Epithelial cell of proximal tubule (primary cell): ENCODE measurements at regions not wholly inside any gene's neighbourhood (a gene's known extent, or its start where the extent isn't known, plus 50 kb on each side); places are given as distances from the start of the nearest gene placed in this dataset.

ENCODE experiments used
- DNase-seq: peaks from one replicate; pipeline ENCODE4 v3.0.0-alpha.2; 2011; ENCODE audit warnings: low read depth
- H3K4me3 ChIP-seq: 2 replicates; pipeline ENCODE4 v1.5.1; 2011; ENCODE audit warnings: low read depth, mild to moderate bottlenecking, low read length
- CTCF ChIP-seq: conservative IDR thresholded peaks from 2 replicates; pipeline ENCODE4 v1.5.1; 2012; ENCODE audit warnings: low read depth, mild to moderate bottlenecking, low read length

GRCh38 chr4:152106781-152107321 lies 346.0 kb upstream of the GATB start:
- no peak for DNase-seq
- no peak for TF ChIP-seq CTCF
- H3K4me3 ChIP-seq = no peak overlapping the region

GRCh38 chr4:152106113-152106763 lies 345.4 kb upstream of the GATB start:
- peak; percentile 86 for DNase-seq
- H3K4me3 ChIP-seq = no peak overlapping the region
- no peak for TF ChIP-seq CTCF

GRCh38 chr4:152104901-152105357 lies 344.1 kb upstream of the GATB start:
- TF ChIP-seq CTCF = no peak
- H3K4me3 ChIP-seq = no peak overlapping the region
- DNase-seq = no peak

- no peak overlapping the region for H3K4me3 ChIP-seq
- TF ChIP-seq CTCF = no peak
- DNase-seq = no peak
Measured at GRCh38 chr4:152104356-152104755, 343.5 kb upstream of the GATB start.

GRCh38 chr4:152103181-152103901 lies 342.5 kb upstream of the GATB start:
- TF ChIP-seq CTCF = no peak
- DNase-seq = no peak
- no peak overlapping the region for H3K4me3 ChIP-seq

- DNase-seq = no peak
- H3K4me3 ChIP-seq = no peak overlapping the region
- no peak for TF ChIP-seq CTCF
Measured at GRCh38 chr4:152102436-152103000, 341.7 kb upstream of the GATB start.
